Kidney (tissue), 13 donors: ENCODE measurements at regions not wholly inside any gene's neighbourhood (a gene's known extent, or its start where the extent isn't known, plus 50 kb on each side); places are given as distances from the start of the nearest gene placed in this dataset.

Experiments used
- DNase-seq, 5 donors: peaks; one replicate each; pipeline ENCODE4 v3.0.0-alpha.2; 2013 to 2020
- FAIRE-seq: peaks from 2 replicates; lab custom pipeline; 2012; peaks lifted over from hg19 to GRCh38; lab: Jason Lieb, UNC
- H3K27ac ChIP-seq, 2 donors: one replicate each; pipeline ENCODE4 v1.7.0; 2013; ENCODE audit warnings: low read depth in 2 of 2, low read length in 2 of 2, inconsistent platforms in 1 of 2
- H3K27me3 ChIP-seq: one replicate; pipeline ENCODE4 v1.7.1; 2013; ENCODE audit warnings: low read length, inconsistent platforms; ENCODE audit not compliant: control insufficient read depth, insufficient read depth
- H3K36me3 ChIP-seq, 3 donors: one replicate each; pipeline versions ENCODE4 v1.7.0 to v1.7.1; 2013; ENCODE audit warnings: low read length in 3 of 3, control low read depth in 1 of 3, inconsistent platforms in 1 of 3; ENCODE audit not compliant: insufficient read depth in 3 of 3, control insufficient read depth in 2 of 3
- H3K4me1 ChIP-seq, 3 donors: one replicate each; pipeline versions ENCODE4 v1.7.0 to v1.7.1; 2013; ENCODE audit warnings: low read length in 3 of 3, inconsistent platforms in 1 of 3, low read depth in 1 of 3; ENCODE audit not compliant: control insufficient read depth in 2 of 3, insufficient read depth in 2 of 3
- H3K4me3 ChIP-seq, 3 donors: one replicate each; pipeline versions ENCODE4 v1.7.0 to v1.8.1; 2013; ENCODE audit warnings: low read length in 3 of 3, control low read depth in 1 of 3, inconsistent platforms in 1 of 3
- H3K9ac ChIP-seq, 3 donors: one replicate each; pipeline versions ENCODE4 v1.7.0 to v1.7.1; 2013; ENCODE audit warnings: low read length in 3 of 3, control low read depth in 1 of 3, inconsistent platforms in 1 of 3
- H3K9me3 ChIP-seq, 3 donors: one replicate each; pipeline versions ENCODE4 v1.7.0 to v1.7.1; 2013; ENCODE audit warnings: low read length in 3 of 3, control low read depth in 1 of 3, inconsistent platforms in 1 of 3; ENCODE audit not compliant: control insufficient read depth in 2 of 3, insufficient read depth in 1 of 3
- CTCF ChIP-seq: IDR thresholded peaks from 3 replicates; pipeline ENCODE4 v1.5.1; 2012; ENCODE audit warnings: mild to moderate bottlenecking, moderate library complexity, borderline replicate concordance; ENCODE audit not compliant: insufficient read depth; ENCODE audit errors: extremely low read depth
- intact Hi-C: fragments of 100-400 bp; cut with DNase I; formaldehyde crosslinking; loops from one replicate; pipeline ENCODE4 v1.11.1; 2022
- donor health status: control.
- donor health status: control.
- donor health status: control.
- donor health status: control.
- donor health status: control.
- donor health status: DM: yes; HTN: yes; CAD: no.
- donor health status: Normal renal cell carcinoma (clear cell type).

- H3K4me1 ChIP-seq: no peaks in the 10 kb centered on the region
- H3K9me3 ChIP-seq: no peaks in the 10 kb centered on the region
- FAIRE-seq: no peak
- no peaks in the 10 kb centered on the region for H3K27me3 ChIP-seq
- no peak for DNase-seq
- intact Hi-C loops: no loop called here
- no peak overlapping the region for H3K9ac ChIP-seq
- TF ChIP-seq CTCF: no peak
- no peaks in the 10 kb centered on the region for H3K36me3 ChIP-seq
- H3K4me3 ChIP-seq: no peak overlapping the region
- no peak overlapping the region for H3K27ac ChIP-seq
Observed at GRCh38 chr14:40265096-40265495, 832.9 kb upstream of the FBXO33 start.

DNA sequence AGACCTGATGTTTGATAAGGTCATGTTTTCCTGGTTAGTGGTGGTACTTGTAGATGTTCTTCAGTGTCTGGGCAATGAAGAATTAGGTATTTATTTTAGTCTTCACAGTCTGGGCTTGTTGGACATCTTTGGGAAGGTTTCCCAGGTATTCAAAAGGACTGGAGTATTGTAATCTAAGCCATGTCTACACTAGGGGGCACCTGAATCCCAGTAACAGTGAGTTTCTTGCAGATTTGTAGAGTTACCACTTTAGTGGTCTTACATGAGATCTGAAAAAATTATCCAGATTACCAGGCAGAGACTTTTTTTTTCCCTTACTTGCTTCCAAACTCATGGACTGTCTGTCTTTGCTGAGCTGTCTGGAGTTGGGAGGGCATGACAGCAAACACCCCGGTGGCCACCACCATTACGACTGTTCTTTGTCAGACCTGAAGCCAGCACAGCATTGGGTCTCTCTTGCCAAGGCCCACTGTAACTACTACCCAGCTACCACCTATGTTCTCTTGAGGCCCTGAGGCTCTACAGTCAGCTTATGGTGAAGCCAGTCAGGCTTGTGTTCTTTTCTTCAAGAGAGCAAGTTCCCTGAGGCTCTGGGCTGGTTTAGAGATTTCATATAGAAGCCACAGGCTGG, 820.7 kb upstream of the FBXO33 start:
- FAIRE-seq (no peak), DNase-seq (peak in 1 of 5 donors; percentile 10)
- Histone ChIP-seq H3K27ac (no peak overlapping the region), H3K9ac (no peak overlapping the region), H3K9me3 (no peaks in the 10 kb centered on the region), H3K36me3 (no peaks in the 10 kb centered on the region), H3K4me1 (no peaks in the 10 kb centered on the region), H3K4me3 (no peak overlapping the region), H3K27me3 (no peaks in the 10 kb centered on the region)
- TF ChIP-seq CTCF: no peak
- intact Hi-C loops: no loop called here

GRCh38 chr14:40248671-40249070, 816.4 kb upstream of the FBXO33 start:
- FAIRE-seq: no peak
- Histone ChIP-seq H3K36me3 (no peaks in the 10 kb centered on the region), H3K27me3 (no peaks in the 10 kb centered on the region), H3K27ac (no peak overlapping the region), H3K4me1 (no peaks in the 10 kb centered on the region), H3K9me3 (no peaks in the 10 kb centered on the region), H3K9ac (no peak overlapping the region), H3K4me3 (no peak overlapping the region)
- intact Hi-C loops: no loop called here
- peak in 2 of 5 donors; percentile 9 to 24 for DNase-seq
- no peak for TF ChIP-seq CTCF
